Stimulated activated naive B cell treated with anti-CD40 and anti-IgM and Interleukin-4, amounts not matched to agents 10 μg/mL and 1 μg/mL and 100 μg/mL, for 72 hours (primary cell): ENCODE measurements at regions not wholly inside any gene's neighbourhood (a gene's known extent, or its start where the extent isn't known, plus 50 kb on each side); places are given as distances from the start of the nearest gene placed in this dataset.

Source experiments
- ATAC-seq, 2 donors: fragments of 150-1000 bp; cut with Tn5 transposase; replicated peaks; 2 replicates each; pipeline ENCODE4 v1.10.0; 2021; ENCODE audit warnings: moderate library complexity in 1 of 2
- DNase-seq: peaks from one replicate; pipeline ENCODE4 v3.0.0; 2021
- H3K27ac Mint-ChIP-seq: one replicate; pipeline ENCODE4 v1.8.0; 2022; ENCODE audit warnings: mild to moderate bottlenecking, mixed read lengths
- H3K27me3 Mint-ChIP-seq, 2 donors: one replicate each; pipeline ENCODE4 v1.8.0; 2022; ENCODE audit warnings: mixed read lengths in 2 of 2
- H3K36me3 Mint-ChIP-seq, 2 donors: one replicate each; pipeline ENCODE4 v1.8.0; 2022; ENCODE audit warnings: mixed read lengths in 2 of 2, mild to moderate bottlenecking in 1 of 2
- H3K4me1 Mint-ChIP-seq, 2 donors: one replicate each; pipeline ENCODE4 v1.8.0; 2022; ENCODE audit warnings: mixed read lengths in 2 of 2, mild to moderate bottlenecking in 1 of 2
- H3K4me3 Mint-ChIP-seq, 2 donors: one replicate each; pipeline ENCODE4 v1.8.0; 2022; ENCODE audit warnings: mild to moderate bottlenecking in 2 of 2, mixed read lengths in 2 of 2, moderate library complexity in 1 of 2
- H3K9me3 Mint-ChIP-seq, 2 donors: one replicate each; pipeline ENCODE4 v1.8.0; 2022; ENCODE audit warnings: mixed read lengths in 2 of 2, mild to moderate bottlenecking in 1 of 2

DNA sequence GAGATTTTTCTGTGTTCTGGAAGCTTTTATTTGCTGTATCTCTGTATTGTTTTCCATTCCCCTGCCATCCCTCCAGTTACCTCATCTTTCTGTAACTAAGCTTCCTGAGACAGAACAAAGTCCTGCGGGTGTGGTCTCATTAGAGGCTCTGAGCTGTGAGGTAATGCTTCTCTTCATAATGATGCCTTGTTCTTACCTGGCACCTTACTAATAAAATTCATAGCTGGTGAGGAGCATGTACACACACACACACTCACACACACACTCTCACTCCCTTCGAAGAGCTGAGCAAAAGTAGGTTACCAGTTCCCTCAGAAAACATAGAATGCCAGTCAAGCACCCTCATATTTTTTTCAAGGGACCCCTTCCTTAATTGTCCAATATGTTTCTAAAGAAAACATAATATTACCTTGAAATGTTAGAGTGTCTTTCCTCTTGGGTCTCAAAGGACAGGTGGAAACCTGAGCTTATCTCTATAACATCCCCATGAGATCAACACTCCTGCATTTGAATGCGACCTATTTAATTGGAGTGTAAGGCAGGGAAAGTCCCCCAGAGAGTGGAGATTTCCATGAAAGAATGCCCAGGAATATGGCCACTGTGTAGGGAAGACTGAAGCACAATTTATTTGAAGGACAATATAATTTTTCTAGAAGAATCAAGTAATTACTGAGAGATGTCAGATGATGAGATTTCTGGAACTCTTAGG is 161.6 kb upstream of the NCK2 start:
- Mint-ChIP-seq H3K9me3 (peaks cover 1 to 9% of the 10 kb centered on the region in 2 donors), H3K27me3 (no peaks in the 10 kb centered on the region), H3K27ac (no peak overlapping the region), H3K4me3 (no peak overlapping the region), H3K36me3 (peaks cover 3 to 8% of the 10 kb centered on the region in 2 donors), H3K4me1 (peaks cover 11 to 14% of the 10 kb centered on the region in 2 donors)
- ATAC-seq (no peak), DNase-seq (no peak)

DNA sequence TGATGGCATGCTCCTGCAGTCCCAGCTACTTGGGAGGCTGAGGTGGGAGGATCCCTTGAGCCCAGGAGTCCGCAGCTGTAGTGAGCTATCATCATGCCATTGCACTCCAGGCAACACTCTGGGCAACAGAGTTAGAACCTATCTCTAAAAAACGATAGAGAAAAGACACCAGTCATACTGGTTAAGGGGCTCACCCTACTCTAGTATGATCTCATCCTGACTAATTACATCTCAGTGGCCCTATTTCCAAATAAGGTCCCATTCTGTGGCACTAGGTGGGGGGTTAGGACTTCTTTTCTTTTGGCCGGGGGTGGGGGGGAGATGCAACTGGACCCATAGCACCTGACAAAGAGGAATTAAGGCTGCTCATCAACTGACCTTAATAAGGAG is 163.2 kb upstream of the NCK2 start:
- no peaks in the 10 kb centered on the region for H3K9me3 Mint-ChIP-seq
- peaks cover 14 to 18% of the 10 kb centered on the region in 2 donors for H3K4me1 Mint-ChIP-seq
- H3K36me3 Mint-ChIP-seq = peaks cover 0 to 3% of the 10 kb centered on the region in 2 donors
- no peaks in the 10 kb centered on the region for H3K27me3 Mint-ChIP-seq
- DNase-seq (no peak), ATAC-seq (peak in 1 of 2 donors; percentile 41)
- no peak overlapping the region for H3K4me3 Mint-ChIP-seq
- no peak overlapping the region for H3K27ac Mint-ChIP-seq

DNA sequence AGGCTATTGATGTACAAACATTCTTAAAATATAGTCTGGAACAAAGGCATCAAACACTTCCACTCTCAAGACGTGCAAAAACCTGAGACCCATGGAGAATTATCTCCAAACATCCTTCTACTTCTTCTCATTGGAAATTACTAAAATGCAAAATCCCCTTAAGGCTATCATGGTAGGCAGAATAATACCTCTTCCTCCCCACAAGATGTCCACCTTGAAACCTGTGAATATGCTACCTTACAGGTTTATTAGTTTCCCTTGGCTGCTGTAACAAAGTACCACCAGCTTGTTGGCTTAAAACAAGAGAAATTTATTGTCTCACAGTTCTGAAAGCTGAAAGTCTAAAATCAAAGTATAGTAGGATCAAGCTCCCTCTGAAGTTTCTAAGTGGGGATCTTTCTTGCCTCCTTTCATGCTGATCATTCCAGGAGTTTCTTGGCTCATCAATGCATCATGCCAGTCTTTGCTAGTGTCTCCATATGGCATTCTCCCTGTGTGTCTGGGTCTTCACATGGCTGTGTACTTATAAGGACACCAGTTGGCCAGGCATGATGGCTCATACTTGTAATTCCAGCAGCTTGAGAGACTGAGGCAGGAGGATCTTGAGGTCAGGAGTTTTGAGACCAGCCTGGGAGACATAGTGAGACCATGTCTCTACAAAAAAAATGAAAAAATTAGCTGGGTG is 163.7 kb upstream of the NCK2 start:
- no peak for ATAC-seq
- no peak for DNase-seq
- Mint-ChIP-seq H3K27ac (no peak overlapping the region), H3K9me3 (no peaks in the 10 kb centered on the region), H3K36me3 (peaks cover 0 to 3% of the 10 kb centered on the region in 2 donors), H3K4me1 (peaks cover 18 to 23% of the 10 kb centered on the region in 2 donors), H3K27me3 (no peaks in the 10 kb centered on the region), H3K4me3 (no peak overlapping the region)

DNA sequence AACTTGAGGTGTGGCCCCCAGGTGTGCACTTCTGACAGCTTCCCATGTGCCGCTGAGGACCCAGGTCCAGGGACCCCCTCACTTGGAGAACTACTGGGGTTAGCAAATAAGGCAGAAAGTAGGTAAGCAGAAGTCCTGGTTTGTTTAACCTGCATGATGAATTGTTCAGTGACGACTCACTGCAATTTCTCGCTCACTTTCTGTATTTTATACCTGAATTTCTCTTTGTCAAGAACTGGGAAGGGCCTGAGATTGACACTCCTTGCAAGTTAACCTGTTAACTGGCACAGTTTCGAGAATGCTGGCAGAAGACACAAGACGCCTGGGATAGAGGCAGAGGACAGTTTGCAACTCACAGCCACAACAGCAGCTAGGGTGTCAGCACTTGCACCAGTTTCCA is 164.5 kb upstream of the NCK2 start:
- H3K27me3 Mint-ChIP-seq = peaks cover 5 to 6% of the 10 kb centered on the region in 2 donors
- peaks cover 0 to 3% of the 10 kb centered on the region in 2 donors for H3K36me3 Mint-ChIP-seq
- no peak overlapping the region for H3K4me3 Mint-ChIP-seq
- H3K9me3 Mint-ChIP-seq = no peaks in the 10 kb centered on the region
- no peak overlapping the region for H3K27ac Mint-ChIP-seq
- no peak for ATAC-seq
- peaks cover 21 to 23% of the 10 kb centered on the region in 2 donors for H3K4me1 Mint-ChIP-seq
- no peak for DNase-seq

DNA sequence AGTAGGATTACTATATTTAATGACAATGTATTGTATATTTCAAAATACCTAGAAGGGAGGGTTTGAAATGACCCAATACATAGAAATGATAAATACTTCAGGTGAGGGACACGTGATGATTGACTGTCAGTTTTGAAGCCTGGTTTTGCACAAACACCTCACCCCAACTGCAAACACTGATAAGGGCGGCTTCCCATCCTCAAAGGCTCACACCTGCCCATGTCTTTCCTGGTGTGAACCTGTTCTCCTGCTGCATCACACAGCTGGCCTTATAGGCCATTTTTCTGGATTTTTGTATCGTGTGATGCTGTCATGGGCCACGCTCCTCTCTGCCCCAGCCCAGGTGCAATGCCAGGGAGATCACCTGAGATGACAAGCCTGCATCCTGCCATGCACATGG is 166.5 kb upstream of the NCK2 start:
- peaks cover 8 to 9% of the 10 kb centered on the region in 2 donors for H3K27me3 Mint-ChIP-seq
- peaks cover 18 to 20% of the 10 kb centered on the region in 2 donors for H3K4me1 Mint-ChIP-seq
- DNase-seq = no peak
- no peaks in the 10 kb centered on the region for H3K9me3 Mint-ChIP-seq
- no peak overlapping the region for H3K4me3 Mint-ChIP-seq
- ATAC-seq = no peak
- no peak overlapping the region for H3K27ac Mint-ChIP-seq
- H3K36me3 Mint-ChIP-seq = no peaks in the 10 kb centered on the region

DNA sequence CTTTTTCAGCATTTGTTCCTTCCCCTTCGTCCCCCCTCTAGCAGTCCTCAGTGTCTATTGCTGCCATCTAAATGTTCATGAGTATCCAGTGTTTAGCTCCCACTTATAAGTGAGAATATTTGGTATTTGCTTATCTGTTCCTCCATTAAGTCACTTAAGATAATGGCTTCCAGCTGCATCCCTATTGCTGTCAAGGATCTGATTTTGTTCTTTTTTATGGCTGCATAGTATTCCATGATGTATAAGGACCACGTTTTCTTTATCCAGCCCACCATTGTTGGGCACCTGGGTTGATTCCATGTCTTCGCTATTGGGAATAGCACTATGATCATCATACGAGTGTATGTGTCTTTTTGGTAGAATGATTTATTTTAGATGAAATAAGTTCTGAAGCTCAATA is 166.9 kb upstream of the NCK2 start:
- H3K36me3 Mint-ChIP-seq = no peaks in the 10 kb centered on the region
- peaks cover 8 to 12% of the 10 kb centered on the region in 2 donors for H3K27me3 Mint-ChIP-seq
- DNase-seq (no peak), ATAC-seq (no peak)
- no peaks in the 10 kb centered on the region for H3K9me3 Mint-ChIP-seq
- H3K4me1 Mint-ChIP-seq = peaks cover 18 to 20% of the 10 kb centered on the region in 2 donors
- H3K4me3 Mint-ChIP-seq = no peak overlapping the region
- H3K27ac Mint-ChIP-seq = no peak overlapping the region

DNA sequence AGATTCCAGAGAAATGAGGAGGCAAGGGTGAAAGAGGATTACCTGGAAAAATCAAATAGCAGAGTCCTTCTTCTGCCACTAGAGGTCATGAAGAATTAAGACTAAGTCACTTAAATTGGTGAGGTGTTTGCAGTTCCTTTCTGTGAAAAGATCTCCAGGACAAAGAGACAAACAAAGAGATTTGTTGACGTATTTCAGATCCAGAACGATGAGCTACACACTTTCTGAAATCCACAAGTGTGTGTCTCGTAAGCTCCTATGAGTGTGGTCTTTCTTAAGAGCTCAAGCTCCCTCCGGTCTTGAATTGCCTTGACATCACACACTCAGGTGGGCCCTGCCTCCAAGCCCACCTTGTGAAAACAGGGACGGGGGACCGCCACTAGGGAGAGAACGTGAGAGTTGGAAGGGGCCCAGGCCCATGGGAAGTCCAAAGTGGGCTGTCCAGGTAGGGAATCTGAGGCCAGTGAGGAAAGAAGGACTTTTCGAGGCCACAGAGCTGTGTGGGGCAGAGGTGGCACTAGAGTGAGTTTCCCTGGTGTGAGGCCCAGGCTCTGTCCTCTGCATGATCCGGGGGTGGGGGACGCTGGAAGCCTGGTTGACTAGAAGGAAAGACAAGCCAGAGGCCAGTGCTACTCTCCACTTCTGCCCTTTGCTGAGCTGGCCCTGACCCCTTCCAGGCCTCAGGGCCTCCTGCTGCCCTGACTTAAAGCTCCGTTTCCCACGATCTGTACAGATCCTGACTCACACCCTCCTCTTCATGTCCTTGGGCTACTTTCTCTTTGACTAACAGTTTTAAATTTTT is 168.1 kb upstream of the NCK2 start:
- Mint-ChIP-seq H3K36me3 (no peaks in the 10 kb centered on the region), H3K4me1 (peaks cover 24 to 25% of the 10 kb centered on the region in 2 donors), H3K27ac (peak overlapping the region; percentile 89), H3K4me3 (no peak overlapping the region), H3K27me3 (peaks cover 15 to 17% of the 10 kb centered on the region in 2 donors), H3K9me3 (no peaks in the 10 kb centered on the region)
- DNase-seq (no peak), ATAC-seq (peak; percentile 49 to 60)

DNA sequence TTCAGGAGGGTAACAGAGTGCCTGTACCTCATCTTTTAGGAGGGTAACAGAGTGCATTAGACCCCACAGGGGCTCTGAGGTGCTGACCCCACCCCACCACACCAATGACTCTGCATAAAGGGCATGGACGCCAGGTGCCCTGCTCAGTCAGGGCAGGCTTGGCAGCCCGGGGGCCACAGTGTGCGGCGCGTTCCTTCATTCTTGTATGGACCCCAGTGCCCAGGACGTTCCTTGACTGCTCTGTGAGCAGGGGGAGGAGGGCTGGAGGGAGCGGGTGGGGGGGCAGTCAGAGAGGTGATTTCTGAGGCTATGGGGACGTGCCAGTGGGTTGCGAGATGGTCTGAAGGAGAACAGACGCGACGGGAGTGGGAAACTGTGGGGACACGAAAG is 168.7 kb upstream of the NCK2 start:
- peaks cover 15 to 17% of the 10 kb centered on the region in 2 donors for H3K27me3 Mint-ChIP-seq
- H3K9me3 Mint-ChIP-seq = no peaks in the 10 kb centered on the region
- peaks cover 25 to 26% of the 10 kb centered on the region in 2 donors for H3K4me1 Mint-ChIP-seq
- no peaks in the 10 kb centered on the region for H3K36me3 Mint-ChIP-seq
- ATAC-seq = peak in 1 of 2 donors; percentile 9
- peak overlapping the region; percentile 89 for H3K27ac Mint-ChIP-seq
- DNase-seq = no peak
- H3K4me3 Mint-ChIP-seq = no peak overlapping the region

DNA sequence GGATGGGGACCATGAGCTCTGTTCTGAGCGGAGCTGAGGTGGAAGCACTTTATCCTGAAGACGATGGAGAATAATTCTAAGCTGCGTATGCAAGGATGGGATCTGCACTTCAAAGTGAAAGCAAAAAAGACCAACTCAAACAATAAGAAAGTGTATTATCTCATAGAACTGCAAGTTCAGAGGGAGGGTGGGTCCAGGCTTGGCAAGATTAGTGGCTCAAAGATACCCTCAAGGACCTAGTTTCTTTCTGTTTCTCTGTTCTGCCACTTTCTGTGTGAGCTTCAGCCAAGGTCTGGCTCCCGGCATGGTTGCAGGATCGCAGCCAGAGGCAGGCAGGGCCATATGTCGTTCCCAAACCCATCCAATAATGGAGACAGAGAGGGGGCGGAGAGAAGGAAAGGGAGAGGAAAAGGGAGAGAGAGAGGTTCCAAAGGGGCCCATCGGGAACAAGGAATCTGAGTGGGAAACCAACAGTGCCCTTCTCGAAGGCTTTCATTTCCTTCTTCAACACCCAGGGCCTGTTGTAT is 169.2 kb upstream of the NCK2 start:
- ATAC-seq = no peak
- no peaks in the 10 kb centered on the region for H3K9me3 Mint-ChIP-seq
- H3K4me3 Mint-ChIP-seq = no peak overlapping the region
- no peak overlapping the region for H3K27ac Mint-ChIP-seq
- peaks cover 18 to 19% of the 10 kb centered on the region in 2 donors for H3K27me3 Mint-ChIP-seq
- H3K36me3 Mint-ChIP-seq = no peaks in the 10 kb centered on the region
- peaks cover 21 to 23% of the 10 kb centered on the region in 2 donors for H3K4me1 Mint-ChIP-seq
- DNase-seq = no peak

DNA sequence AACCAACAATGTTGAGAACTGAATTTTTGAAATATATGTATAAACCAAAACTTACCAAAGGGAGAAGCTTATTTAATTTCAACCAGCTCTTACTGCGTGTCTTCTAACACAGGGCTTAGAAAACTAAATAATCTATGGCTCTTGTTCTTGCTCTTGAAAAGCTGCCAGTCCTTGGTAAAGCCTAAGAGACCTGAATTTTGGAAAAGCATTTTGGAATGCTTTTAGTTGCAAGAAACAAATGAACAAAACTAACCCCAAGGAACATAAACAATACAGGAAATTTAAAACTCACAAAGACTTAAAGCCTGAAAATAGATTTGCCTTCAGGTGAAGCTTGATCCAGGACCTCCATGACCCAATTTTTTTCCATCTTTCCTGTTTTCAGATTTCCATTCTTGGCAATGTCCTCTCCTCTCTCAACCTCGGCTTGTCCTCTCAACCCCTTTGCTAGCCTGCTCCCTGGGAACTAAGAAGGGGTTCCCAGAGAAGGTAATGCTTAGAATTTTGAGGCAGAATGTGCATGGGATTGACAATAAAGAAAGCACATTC is 169.8 kb upstream of the NCK2 start:
- Mint-ChIP-seq H3K36me3 (no peaks in the 10 kb centered on the region), H3K27ac (no peak overlapping the region), H3K4me1 (peaks cover 18 to 23% of the 10 kb centered on the region in 2 donors), H3K9me3 (no peaks in the 10 kb centered on the region), H3K27me3 (peaks cover 25 to 26% of the 10 kb centered on the region in 2 donors), H3K4me3 (no peak overlapping the region)
- ATAC-seq (no peak), DNase-seq (no peak)

DNA sequence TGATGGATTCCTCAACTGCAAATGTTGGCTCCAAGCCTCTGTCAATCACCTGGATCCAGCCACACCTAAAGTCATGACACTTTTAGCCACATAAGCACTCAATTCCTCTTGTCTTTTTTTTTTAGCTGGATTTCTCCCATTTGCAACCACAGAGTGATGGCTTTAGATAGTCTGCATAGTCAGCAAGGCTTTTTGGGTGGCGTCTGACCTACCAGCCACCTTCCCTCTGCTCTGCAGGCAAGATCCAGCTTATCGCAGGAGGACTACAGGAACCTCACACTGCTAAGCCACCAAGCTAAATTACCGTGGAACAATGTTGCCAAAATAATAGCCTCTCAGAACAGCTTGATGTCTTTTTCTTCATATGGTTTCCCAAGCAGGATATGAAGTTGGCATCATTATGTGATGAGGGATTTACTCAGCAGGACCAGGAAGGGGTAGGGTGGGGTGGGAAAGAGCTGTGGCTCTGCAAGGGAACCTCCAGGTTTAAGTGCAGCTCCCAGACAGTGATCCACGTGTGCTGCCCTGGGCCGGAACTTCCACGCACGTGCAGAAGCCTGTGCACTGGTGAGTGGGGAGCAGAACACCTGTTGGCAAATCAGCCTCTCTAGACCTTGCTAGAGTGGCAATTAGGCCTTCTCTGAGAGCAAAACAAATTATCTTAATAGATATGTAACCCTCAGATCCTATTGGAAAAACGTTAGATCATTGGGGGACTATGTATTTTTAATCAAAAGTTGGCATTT is 170.6 kb upstream of the NCK2 start:
- Mint-ChIP-seq H3K4me3 (no peak overlapping the region), H3K9me3 (no peaks in the 10 kb centered on the region), H3K27me3 (peaks cover 27% of the 10 kb centered on the region in 2 donors), H3K36me3 (no peaks in the 10 kb centered on the region), H3K4me1 (peaks cover 18 to 23% of the 10 kb centered on the region in 2 donors), H3K27ac (no peak overlapping the region)
- no peak for ATAC-seq
- no peak for DNase-seq

DNA sequence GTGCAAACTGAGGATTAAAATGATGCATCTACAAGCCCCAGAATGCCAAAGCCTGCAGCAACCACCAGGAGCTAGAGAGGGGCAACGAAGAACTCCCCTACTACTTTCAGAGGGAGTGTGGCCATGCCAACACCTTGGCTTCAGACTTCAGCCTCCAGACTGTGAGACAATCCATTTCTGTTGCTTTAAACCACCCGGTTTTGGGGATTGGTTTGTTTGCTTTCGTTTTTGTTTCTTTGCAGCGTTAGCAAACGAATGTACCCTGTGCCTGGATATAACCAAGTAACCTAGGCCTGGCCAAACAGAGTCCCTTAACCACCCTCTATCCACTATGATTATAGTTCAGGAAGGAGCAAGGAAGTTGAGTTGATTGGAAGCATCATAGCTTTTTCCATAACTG is 171.2 kb upstream of the NCK2 start:
- no peak for ATAC-seq
- peaks cover 18 to 23% of the 10 kb centered on the region in 2 donors for H3K4me1 Mint-ChIP-seq
- H3K27me3 Mint-ChIP-seq = peaks cover 27% of the 10 kb centered on the region in 2 donors
- H3K36me3 Mint-ChIP-seq = no peaks in the 10 kb centered on the region
- DNase-seq = no peak
- no peaks in the 10 kb centered on the region for H3K9me3 Mint-ChIP-seq
- no peak overlapping the region for H3K4me3 Mint-ChIP-seq
- H3K27ac Mint-ChIP-seq = no peak overlapping the region

DNA sequence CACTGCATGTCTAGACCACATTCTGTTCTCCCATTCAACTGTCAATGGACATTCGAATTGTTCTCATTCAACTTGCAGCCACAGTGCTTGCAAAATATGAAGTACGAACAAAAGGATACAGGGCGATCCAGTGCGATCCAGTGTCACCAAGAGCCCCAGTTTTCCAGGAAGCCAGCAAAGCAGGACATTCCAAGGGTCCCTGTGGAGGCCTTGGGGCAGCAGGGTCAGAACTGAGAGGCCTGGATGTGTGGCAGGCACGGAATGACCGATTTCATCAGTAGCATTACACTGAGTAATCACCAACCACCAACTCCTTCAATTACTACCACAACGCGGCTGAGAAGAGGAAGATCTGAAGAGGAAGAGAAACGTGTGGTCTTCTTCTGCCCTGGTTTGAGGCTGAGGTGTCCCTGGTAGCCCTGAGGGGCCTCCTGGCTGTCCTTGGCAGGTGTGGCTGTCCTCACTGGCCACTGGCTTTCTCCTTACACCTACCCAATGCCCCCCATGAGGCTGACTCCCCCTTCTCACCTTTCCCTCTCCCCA is 172.7 kb upstream of the FHL2 start:
- Mint-ChIP-seq H3K4me3 (no peak overlapping the region), H3K27ac (no peak overlapping the region), H3K36me3 (no peaks in the 10 kb centered on the region), H3K27me3 (peaks cover 27% of the 10 kb centered on the region in 2 donors), H3K4me1 (peaks cover 13 to 19% of the 10 kb centered on the region in 2 donors), H3K9me3 (no peaks in the 10 kb centered on the region)
- DNase-seq (no peak), ATAC-seq (peak; percentile 84 to 86)
